Caco-2 (cell line): ENCODE measurements at regions not wholly inside any gene's neighbourhood (a gene's known extent, or its start where the extent isn't known, plus 50 kb on each side); places are given as distances from the start of the nearest gene placed in this dataset.

Source experiments
- BruUV-seq: library from RNA; stranded (reverse); fragments of 400-500 nt; replicated peaks from 2 replicates; lab custom pipeline; 2021; lab: Mats Ljungman, UMichigan
- CTCF ChIA-PET: fragments of 300-600 bp; sonication (Branson Sonifier 250); formaldehyde crosslinking; loops from one replicate; lab custom pipeline; 2022; ENCODE audit warnings: antibody characterized with exemption; lab: Charles Lee
- POLR2A ChIA-PET: fragments of 300-600 bp; sonication (Branson Sonifier 250); formaldehyde crosslinking; loops from one replicate; lab custom pipeline; 2022; ENCODE audit warnings: antibody characterized with exemption; lab: Charles Lee
- DNase-seq, 2 experiments: peaks; one replicate each; pipeline versions ENCODE4 v3.0.0 to v3.0.0-alpha.2; 2020 to 2022
- H3K27me3 ChIP-seq: replicated peaks from 2 replicates; pipeline ENCODE4 v1.6.0; 2011; ENCODE audit warnings: low read length; ENCODE audit not compliant: control insufficient read depth, insufficient read depth
- H3K36me3 ChIP-seq: 2 replicates; pipeline ENCODE4 v1.5.1; 2011; ENCODE audit warnings: low read length; ENCODE audit not compliant: control insufficient read depth, insufficient read depth
- H3K4me1 ChIP-seq: fragments of 250-450 bp; sonication (Bioruptor Pico); 2 replicates; pipeline ENCODE4 v1.5.1; 2020; ENCODE audit warnings: mild to moderate bottlenecking
- H3K4me3 ChIP-seq: 2 replicates; pipeline ENCODE4 v1.5.1; 2011; ENCODE audit warnings: low read depth, mild to moderate bottlenecking, control low read depth, low read length
- H3K9me3 ChIP-seq: fragments of 250-450 bp; sonication (Bioruptor Pico); 2 replicates; pipeline ENCODE4 v1.5.1; 2020; ENCODE audit warnings: mild to moderate bottlenecking, moderate library complexity
- H3K27ac Mint-ChIP-seq: one replicate; pipeline ENCODE4 v1.8.0; 2022; ENCODE audit warnings: mixed read lengths; ENCODE audit not compliant: unreplicated experiment
- H3K27me3 Mint-ChIP-seq: one replicate; pipeline ENCODE4 v1.8.0; 2022; ENCODE audit warnings: mixed read lengths; ENCODE audit not compliant: insufficient read depth, unreplicated experiment
- H3K36me3 Mint-ChIP-seq: one replicate; pipeline ENCODE4 v1.8.0; 2022; ENCODE audit warnings: mild to moderate bottlenecking, mixed read lengths; ENCODE audit not compliant: insufficient read depth, unreplicated experiment
- H3K4me1 Mint-ChIP-seq: one replicate; pipeline ENCODE4 v1.8.0; 2022; ENCODE audit warnings: low read depth, mixed read lengths; ENCODE audit not compliant: unreplicated experiment
- H3K4me3 Mint-ChIP-seq: one replicate; pipeline ENCODE4 v1.8.0; 2022; ENCODE audit warnings: mild to moderate bottlenecking, moderate library complexity, mixed read lengths; ENCODE audit not compliant: unreplicated experiment
- H3K9me3 Mint-ChIP-seq: one replicate; pipeline ENCODE4 v1.8.0; 2022; ENCODE audit warnings: mixed read lengths; ENCODE audit not compliant: unreplicated experiment
- intact Hi-C: fragments of 100-400 bp; cut with micrococcal nuclease; formaldehyde crosslinking; loops from one replicate; pipeline ENCODE4 v1.10.0; 2022; ENCODE audit not compliant: unreplicated experiment
- TF ChIP-seq, protein P1 (sequence below), 2 experiments: fragments of 200-600 bp in 1 of 2; IDR thresholded peaks; 1 replicate in 1 of 2; 2 replicates in 1 of 2; pipeline versions ENCODE4 v1.5.1 to v1.8.0; 2011 to 2022; ENCODE audit warnings: antibody characterized with exemption in 1 of 2, control low read depth in 1 of 2, inconsistent platforms in 1 of 2, low read depth in 1 of 2, low read length in 1 of 2, mild to moderate bottlenecking in 1 of 2, moderate library complexity in 1 of 2; ENCODE audit not compliant: insufficient read depth in 1 of 2, severe bottlenecking in 1 of 2, unreplicated experiment in 1 of 2

DNA sequence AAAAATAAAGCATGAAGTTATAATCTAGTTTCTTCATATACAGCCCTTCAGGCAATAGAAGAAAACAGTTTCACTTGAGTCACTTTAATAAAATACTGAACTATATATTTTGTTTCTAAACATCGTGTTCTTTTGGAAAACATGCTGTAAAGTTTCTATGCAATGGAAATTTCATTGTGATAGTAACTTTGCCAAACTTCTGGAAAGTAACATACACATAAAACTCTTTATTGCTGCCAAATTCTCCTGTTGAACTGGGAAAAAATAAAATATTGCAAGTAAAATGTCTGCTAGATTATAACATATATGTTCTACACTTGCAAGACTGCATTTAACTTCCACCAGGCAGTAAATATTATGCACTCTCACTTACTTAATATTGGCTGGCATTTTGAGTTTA lies 635.4 kb downstream of the SPRY1 start:
- Mint-ChIP-seq H3K4me1 (no peaks in the 10 kb centered on the region), H3K4me3 (no peak overlapping the region), H3K36me3 (no peaks in the 10 kb centered on the region), H3K27me3 (no peaks in the 10 kb centered on the region), H3K9me3 (no peaks in the 10 kb centered on the region), H3K27ac (no peak overlapping the region)
- peaks cover 9% of the 10 kb centered on the region; the same call in 1 of the 2 replicates for H3K4me1 ChIP-seq
- no TSS peak for BruUV-seq
- TF ChIP-seq, protein P1, sequence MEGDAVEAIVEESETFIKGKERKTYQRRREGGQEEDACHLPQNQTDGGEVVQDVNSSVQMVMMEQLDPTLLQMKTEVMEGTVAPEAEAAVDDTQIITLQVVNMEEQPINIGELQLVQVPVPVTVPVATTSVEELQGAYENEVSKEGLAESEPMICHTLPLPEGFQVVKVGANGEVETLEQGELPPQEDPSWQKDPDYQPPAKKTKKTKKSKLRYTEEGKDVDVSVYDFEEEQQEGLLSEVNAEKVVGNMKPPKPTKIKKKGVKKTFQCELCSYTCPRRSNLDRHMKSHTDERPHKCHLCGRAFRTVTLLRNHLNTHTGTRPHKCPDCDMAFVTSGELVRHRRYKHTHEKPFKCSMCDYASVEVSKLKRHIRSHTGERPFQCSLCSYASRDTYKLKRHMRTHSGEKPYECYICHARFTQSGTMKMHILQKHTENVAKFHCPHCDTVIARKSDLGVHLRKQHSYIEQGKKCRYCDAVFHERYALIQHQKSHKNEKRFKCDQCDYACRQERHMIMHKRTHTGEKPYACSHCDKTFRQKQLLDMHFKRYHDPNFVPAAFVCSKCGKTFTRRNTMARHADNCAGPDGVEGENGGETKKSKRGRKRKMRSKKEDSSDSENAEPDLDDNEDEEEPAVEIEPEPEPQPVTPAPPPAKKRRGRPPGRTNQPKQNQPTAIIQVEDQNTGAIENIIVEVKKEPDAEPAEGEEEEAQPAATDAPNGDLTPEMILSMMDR (IDR thresholded peaks at IDR 0.05; ENCODE audit: insufficient read depth in 1 of 2, low read depth in 1 of 2, low read length in 1 of 2, severe bottlenecking in 1 of 2, unreplicated experiment in 1 of 2) = no peak
- CTCF ChIA-PET = no interaction called here
- intact Hi-C loops = no loop called here
- no peaks in the 10 kb centered on the region for H3K27me3 ChIP-seq
- H3K9me3 ChIP-seq = no peaks in the 10 kb centered on the region
- DNase-seq = no peak
- POLR2A ChIA-PET = no interaction called here
- no peaks in the 10 kb centered on the region for H3K36me3 ChIP-seq
- H3K4me3 ChIP-seq = no peak overlapping the region

DNA sequence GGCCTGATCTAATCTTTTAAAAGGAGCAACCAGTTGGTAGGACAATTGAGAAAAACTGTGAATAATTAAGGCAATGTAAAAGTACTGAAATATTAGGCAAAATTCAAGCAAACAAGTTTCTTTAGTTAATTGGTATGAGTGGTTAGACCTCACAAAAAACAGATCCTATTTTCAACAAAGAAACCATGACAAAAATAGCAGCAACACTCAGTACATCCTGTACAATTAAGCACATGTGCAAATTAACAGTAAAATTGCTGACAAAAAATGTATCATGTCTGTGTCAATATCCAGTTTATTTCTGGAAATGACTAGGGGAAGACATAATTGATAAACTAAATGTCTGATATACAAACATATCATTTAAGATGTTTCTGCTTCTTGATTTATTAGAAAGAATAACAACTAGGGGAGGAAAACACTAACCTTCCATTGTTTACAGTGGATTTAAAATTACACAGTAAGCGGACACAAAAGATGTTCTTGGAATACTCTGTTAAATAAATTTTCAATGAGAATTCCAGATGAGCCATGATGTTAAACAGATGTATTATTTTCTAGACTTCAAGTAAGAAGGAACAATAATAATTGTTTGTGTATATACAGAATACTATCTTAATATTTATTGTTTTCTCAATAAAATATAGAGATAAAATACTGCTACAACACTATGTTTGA lies 638.9 kb downstream of the SPRY1 start:
- POLR2A ChIA-PET = no interaction called here
- no peaks in the 10 kb centered on the region for H3K36me3 ChIP-seq
- BruUV-seq = no TSS peak
- peaks cover 3% of the 10 kb centered on the region; the same call in 1 of the 2 replicates for H3K4me1 ChIP-seq
- no peaks in the 10 kb centered on the region for H3K4me1 Mint-ChIP-seq
- TF ChIP-seq, protein P1 (IDR thresholded peaks at IDR 0.05; ENCODE audit: insufficient read depth in 1 of 2, low read depth in 1 of 2, low read length in 1 of 2, severe bottlenecking in 1 of 2, unreplicated experiment in 1 of 2) = no peak
- H3K9me3 Mint-ChIP-seq = no peaks in the 10 kb centered on the region
- H3K4me3 Mint-ChIP-seq = no peak overlapping the region
- DNase-seq = no peak
- H3K36me3 Mint-ChIP-seq = no peaks in the 10 kb centered on the region
- no peaks in the 10 kb centered on the region for H3K9me3 ChIP-seq
- H3K27me3 ChIP-seq = no peaks in the 10 kb centered on the region
- H3K4me3 ChIP-seq = no peak overlapping the region
- intact Hi-C loops = no loop called here
- CTCF ChIA-PET = no interaction called here
- H3K27ac Mint-ChIP-seq = no peak overlapping the region
- no peaks in the 10 kb centered on the region for H3K27me3 Mint-ChIP-seq

DNA sequence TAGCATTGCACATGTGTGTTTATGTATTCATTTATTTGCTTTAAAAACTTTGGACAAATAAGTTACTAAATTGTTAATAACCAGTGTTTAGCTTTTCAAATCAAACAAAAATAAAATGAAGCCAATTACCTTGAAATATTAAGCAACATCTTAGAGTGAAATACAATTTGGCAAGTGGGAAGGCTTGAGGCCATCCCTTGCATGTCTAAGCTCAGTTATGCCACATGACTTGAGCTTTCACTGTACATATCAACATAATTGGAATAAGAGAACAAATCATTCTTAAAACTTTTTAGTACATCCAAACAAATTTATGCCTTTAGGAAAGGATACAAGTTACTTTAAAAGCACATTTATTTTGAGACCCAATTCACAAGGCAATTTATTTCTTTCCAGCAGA lies 640.6 kb downstream of the SPRY1 start:
- H3K27ac Mint-ChIP-seq = no peak overlapping the region
- H3K9me3 Mint-ChIP-seq = no peaks in the 10 kb centered on the region
- no peaks in the 10 kb centered on the region for H3K4me1 Mint-ChIP-seq
- no peaks in the 10 kb centered on the region for H3K27me3 ChIP-seq
- H3K4me3 ChIP-seq = no peak overlapping the region
- no peaks in the 10 kb centered on the region for H3K36me3 ChIP-seq
- H3K27me3 Mint-ChIP-seq = no peaks in the 10 kb centered on the region
- ChIA-PET CTCF (no interaction called here), POLR2A (no interaction called here)
- H3K4me1 ChIP-seq = no peaks in the 10 kb centered on the region
- no TSS peak for BruUV-seq
- no peak for DNase-seq
- no peaks in the 10 kb centered on the region for H3K9me3 ChIP-seq
- intact Hi-C loops = no loop called here
- H3K36me3 Mint-ChIP-seq = no peaks in the 10 kb centered on the region
- TF ChIP-seq, protein P1 (IDR thresholded peaks at IDR 0.05; ENCODE audit: insufficient read depth in 1 of 2, low read depth in 1 of 2, low read length in 1 of 2, severe bottlenecking in 1 of 2, unreplicated experiment in 1 of 2) = no peak
- H3K4me3 Mint-ChIP-seq = no peak overlapping the region
